H9 (cell line): ENCODE measurements at regions not wholly inside any gene's neighbourhood (a gene's known extent, or its start where the extent isn't known, plus 50 kb on each side); places are given as distances from the start of the nearest gene placed in this dataset.

Experiments used
- DNase-seq: peaks from one replicate; pipeline ENCODE4 v3.0.0-alpha.2; 2017
- H2AFZ ChIP-seq: one replicate; pipeline ENCODE4 v1.6.1; 2013; ENCODE audit warnings: mild to moderate bottlenecking, low read length, control low read depth, moderate library complexity
- H2AK5ac ChIP-seq: 2 replicates; pipeline ENCODE4 v1.6.1; 2013; ENCODE audit warnings: low read length, control low read depth, mixed read lengths; ENCODE audit not compliant: insufficient read length
- H2BK120ac ChIP-seq: one replicate; pipeline ENCODE4 v1.6.1; 2013; ENCODE audit warnings: low read depth, mild to moderate bottlenecking, low read length, control low read depth, inconsistent platforms; ENCODE audit not compliant: poor library complexity, severe bottlenecking
- H2BK12ac ChIP-seq: 2 replicates; pipeline ENCODE4 v1.6.1; 2013; ENCODE audit warnings: low read length, control low read depth, mixed read lengths, low read depth; ENCODE audit not compliant: insufficient read length
- H2BK15ac ChIP-seq: 2 replicates; pipeline ENCODE4 v1.6.1; 2013; ENCODE audit warnings: low read depth, low read length, control low read depth
- H2BK20ac ChIP-seq: one replicate; pipeline ENCODE4 v1.6.1; 2013; ENCODE audit warnings: low read depth, mild to moderate bottlenecking, low read length, control low read depth, inconsistent platforms; ENCODE audit not compliant: poor library complexity, severe bottlenecking
- H2BK5ac ChIP-seq: 2 replicates; pipeline ENCODE4 v1.6.1; 2013; ENCODE audit warnings: low read length, control low read depth, mixed read lengths; ENCODE audit not compliant: insufficient read length
- H3K14ac ChIP-seq: 2 replicates; pipeline ENCODE4 v1.6.1; 2013; ENCODE audit warnings: low read length, control low read depth; ENCODE audit not compliant: insufficient read depth
- H3K18ac ChIP-seq: 2 replicates; pipeline ENCODE4 v1.6.1; 2013; ENCODE audit warnings: low read depth, mild to moderate bottlenecking, mixed read lengths, low read length, control low read depth; ENCODE audit not compliant: insufficient read length
- H3K23ac ChIP-seq: 2 replicates; pipeline ENCODE4 v1.6.1; 2013; ENCODE audit warnings: low read length, control low read depth, mixed read lengths, low read depth; ENCODE audit not compliant: insufficient read length
- H3K23me2 ChIP-seq: 2 replicates; pipeline ENCODE4 v1.6.1; 2013; ENCODE audit warnings: low read depth, mild to moderate bottlenecking, mixed read lengths, low read length, control low read depth; ENCODE audit not compliant: insufficient read length, poor library complexity, severe bottlenecking
- H3K27ac ChIP-seq: 2 replicates; pipeline ENCODE4 v1.5.1; 2013; ENCODE audit warnings: low read length, control low read depth, mixed read lengths, low read depth; ENCODE audit not compliant: insufficient read length
- H3K27me3 ChIP-seq: 2 replicates; pipeline ENCODE4 v1.6.1; 2013; ENCODE audit warnings: low read length, control low read depth, inconsistent platforms; ENCODE audit not compliant: insufficient read depth
- H3K4ac ChIP-seq: 2 replicates; pipeline ENCODE4 v1.6.1; 2013; ENCODE audit warnings: low read depth, mild to moderate bottlenecking, control low read depth, inconsistent platforms, low read length, moderate library complexity
- H3K4me1 ChIP-seq: 2 replicates; pipeline ENCODE4 v1.6.1; 2013; ENCODE audit warnings: low read length, control low read depth, inconsistent platforms; ENCODE audit not compliant: insufficient read depth
- H3K4me2 ChIP-seq: 2 replicates; pipeline ENCODE4 v1.6.1; 2013; ENCODE audit warnings: low read length, control low read depth, mixed read lengths; ENCODE audit not compliant: insufficient read length, insufficient read depth
- H3K56ac ChIP-seq: 2 replicates; pipeline ENCODE4 v1.6.1; 2013; ENCODE audit warnings: low read depth, mild to moderate bottlenecking, mixed read lengths, low read length, control low read depth; ENCODE audit not compliant: insufficient read length
- H3K79me1 ChIP-seq: 2 replicates; pipeline ENCODE4 v1.6.1; 2013; ENCODE audit warnings: low read depth, mild to moderate bottlenecking, moderate library complexity, low read length, control low read depth, inconsistent platforms; ENCODE audit not compliant: insufficient read depth, poor library complexity, severe bottlenecking
- H3K79me2 ChIP-seq: 2 replicates; pipeline ENCODE4 v1.6.1; 2013; ENCODE audit warnings: low read length, control low read depth, inconsistent platforms; ENCODE audit not compliant: insufficient read depth
- H3K9ac ChIP-seq: 2 replicates; pipeline ENCODE4 v1.6.1; 2013; ENCODE audit warnings: low read length, control low read depth, mixed read lengths; ENCODE audit not compliant: insufficient read length; ENCODE audit errors: extremely low read depth
- H3K9me3 ChIP-seq: one replicate; pipeline ENCODE4 v1.6.1; 2013; ENCODE audit warnings: low read depth, low read length, inconsistent platforms; ENCODE audit not compliant: control insufficient read depth
- H3T11ph ChIP-seq: one replicate; pipeline ENCODE4 v1.6.1; 2013; ENCODE audit warnings: mild to moderate bottlenecking, low read length, control low read depth, inconsistent platforms
- H4K20me1 ChIP-seq: one replicate; pipeline ENCODE4 v1.6.1; 2013; ENCODE audit not compliant: control insufficient read depth, insufficient read length, insufficient read depth
- H4K5ac ChIP-seq: 2 replicates; pipeline ENCODE4 v1.6.1; 2013; ENCODE audit warnings: low read depth, mild to moderate bottlenecking, mixed read lengths, low read length, control low read depth; ENCODE audit not compliant: insufficient read length
- H4K8ac ChIP-seq: replicated peaks from 2 replicates; pipeline ENCODE4 v1.6.1; 2013; ENCODE audit warnings: low read length, control low read depth, mixed read lengths, low read depth; ENCODE audit not compliant: insufficient read length
- H4K91ac ChIP-seq: 2 replicates; pipeline ENCODE4 v1.6.1; 2013; ENCODE audit warnings: low read depth, mild to moderate bottlenecking, moderate library complexity, mixed read lengths, low read length, control low read depth; ENCODE audit not compliant: insufficient read length
- H3K27ac Mint-ChIP-seq, 3 experiments: 2 replicates in 2 of 3; 3 replicates in 1 of 3; pipeline ENCODE4 v1.8.0; 2020 to 2021; ENCODE audit warnings: mixed read lengths in 3 of 3, mild to moderate bottlenecking in 1 of 3, moderate library complexity in 1 of 3
- H3K27me3 Mint-ChIP-seq: 2 replicates; pipeline ENCODE4 v1.8.0; 2021; ENCODE audit warnings: low read depth, mild to moderate bottlenecking, moderate library complexity, mixed read lengths
- H3K36me3 Mint-ChIP-seq, 3 experiments: 2 replicates in 2 of 3; 3 replicates in 1 of 3; pipeline ENCODE4 v1.8.0; 2020 to 2021; ENCODE audit warnings: low read depth in 3 of 3, mixed read lengths in 3 of 3; ENCODE audit not compliant: insufficient read depth in 1 of 3
- H3K4me1 Mint-ChIP-seq, 2 experiments: 2 replicates each; pipeline ENCODE4 v1.8.0; 2020; ENCODE audit warnings: mixed read lengths in 2 of 2
- H3K4me3 Mint-ChIP-seq, 2 experiments: 2 replicates in 1 of 2; 3 replicates in 1 of 2; pipeline ENCODE4 v1.8.0; 2020 to 2021; ENCODE audit warnings: mild to moderate bottlenecking in 2 of 2, mixed read lengths in 2 of 2, moderate library complexity in 1 of 2
- H3K9me3 Mint-ChIP-seq, 2 experiments: 2 replicates in 1 of 2; 3 replicates in 1 of 2; pipeline ENCODE4 v1.8.0; 2020; ENCODE audit warnings: mild to moderate bottlenecking in 2 of 2, mixed read lengths in 2 of 2, moderate library complexity in 1 of 2
- CTCF ChIP-seq: fragments of 200-600 bp; sonication (generic); conservative IDR thresholded peaks from 3 replicates; pipeline ENCODE4 v1.8.0; 2021; ENCODE audit warnings: antibody characterized with exemption, mild to moderate bottlenecking
- WGBS: extraction: QIAGEN DNeasy Blood & Tissue Kit; methylation state at CpG from one replicate; pipeline ENCODE4 v1.1.7; 2013; ENCODE audit warnings: missing lambda C conversion rate, low lambda C conversion rate, mixed read lengths; ENCODE audit not compliant: insufficient read length; ENCODE audit errors: extremely low coverage; 5-methylcytosine and 5-hydroxymethylcytosine counted together

DNA sequence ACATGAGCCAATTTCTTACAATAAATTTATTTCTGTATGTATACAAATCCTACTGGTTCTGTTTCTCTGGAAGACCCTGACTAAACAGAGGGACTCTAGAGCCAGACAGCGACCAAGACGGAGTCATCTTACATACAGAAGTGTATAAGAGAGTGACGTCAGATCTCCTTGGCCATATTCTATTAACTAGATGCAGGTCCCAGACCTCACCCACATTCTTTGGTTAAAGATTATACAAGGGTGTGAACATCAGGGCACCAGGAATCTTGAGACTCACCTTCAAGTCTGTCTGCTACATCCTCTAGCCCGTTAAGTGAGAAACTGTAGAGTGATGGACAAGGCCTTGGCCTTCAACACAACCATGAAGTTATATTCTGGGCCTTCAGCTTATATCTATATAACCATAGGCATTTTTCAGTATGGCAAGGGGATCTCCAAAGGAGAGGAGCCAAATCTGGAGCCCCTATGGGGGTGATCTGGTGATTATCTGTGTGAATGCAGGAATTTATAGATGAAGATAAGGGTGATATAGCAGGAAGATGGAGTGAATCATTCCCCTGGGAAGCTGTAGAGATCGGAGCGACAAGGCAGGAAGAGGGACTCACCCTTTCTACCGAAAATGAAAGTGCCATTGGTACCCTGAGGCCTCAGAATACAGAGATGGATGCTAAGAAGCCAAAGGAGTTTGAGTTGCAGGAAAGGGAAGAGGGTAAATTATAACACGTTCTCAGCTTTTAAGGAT, 83.9 kb downstream of the ADAMTS1 start:
- Histone ChIP-seq H3K4me2 (no peak overlapping the region), H2BK15ac (no peak overlapping the region; the same call in 1 of the 2 replicates), H3K56ac (no peak overlapping the region), H2BK120ac (no peak overlapping the region), H3K23me2 (no peaks in the 10 kb centered on the region), H3K14ac (no peak overlapping the region), H3K4ac (no peak overlapping the region), H3K18ac (no peak overlapping the region), H3K9ac (no peak overlapping the region), H3T11ph (no peak overlapping the region), H3K79me2 (no peaks in the 10 kb centered on the region), H2BK5ac (no peak overlapping the region), H2AFZ (no peak overlapping the region), H3K27ac (no peak overlapping the region), H4K5ac (no peak overlapping the region), H4K20me1 (no peaks in the 10 kb centered on the region), H3K79me1 (no peaks in the 10 kb centered on the region), H4K8ac (no peak overlapping the region), H3K4me1 (no peaks in the 10 kb centered on the region), H2BK20ac (no peak overlapping the region), H2BK12ac (no peak overlapping the region), H2AK5ac (no peak overlapping the region), H3K23ac (no peak overlapping the region), H4K91ac (no peak overlapping the region), H3K27me3 (no peaks in the 10 kb centered on the region), H3K9me3 (no peaks in the 10 kb centered on the region)
- Mint-ChIP-seq H3K9me3 (no peaks in the 10 kb centered on the region), H3K36me3 (no peaks in the 10 kb centered on the region), H3K4me1 (no peaks in the 10 kb centered on the region), H3K27me3 (no peaks in the 10 kb centered on the region), H3K27ac (no peak overlapping the region), H3K4me3 (no peak overlapping the region)
- WGBS = no CpG with 5 or more reads among the region's 8 CpGs
- TF ChIP-seq CTCF = no peak
- DNase-seq = no peak
